Fibroblast of mammary gland (primary cell): ENCODE measurements at regions not wholly inside any gene's neighbourhood (a gene's known extent, or its start where the extent isn't known, plus 50 kb on each side); places are given as distances from the start of the nearest gene placed in this dataset.

ENCODE experiments used
- DNase-seq: peaks from one replicate; pipeline ENCODE4 v3.0.0-alpha.2; 2010; ENCODE audit warnings: low read depth
- H3K4me3 ChIP-seq: 2 replicates; pipeline ENCODE4 v1.5.1; 2011; ENCODE audit warnings: low read depth, mild to moderate bottlenecking, low read length, moderate library complexity; ENCODE audit not compliant: control insufficient read depth
- CTCF ChIP-seq: conservative IDR thresholded peaks from 2 replicates; pipeline ENCODE4 v1.5.1; 2011; ENCODE audit warnings: low read depth, low read length, inconsistent platforms; ENCODE audit not compliant: control insufficient read depth, insufficient read depth

GRCh38 chr1:106968644-106969043 lies 87.8 kb upstream of the PRMT6 start:
- no peak for TF ChIP-seq CTCF
- no peak for DNase-seq
- no peak overlapping the region for H3K4me3 ChIP-seq

GRCh38 chr1:106969731-106970130 lies 86.7 kb upstream of the PRMT6 start:
- no peak for TF ChIP-seq CTCF
- no peak for DNase-seq
- no peak overlapping the region for H3K4me3 ChIP-seq

GRCh38 chr1:106972074-106972473 lies 84.4 kb upstream of the PRMT6 start:
- TF ChIP-seq CTCF: no peak
- no peak overlapping the region for H3K4me3 ChIP-seq
- no peak for DNase-seq

- peak; percentile 13 for DNase-seq
- H3K4me3 ChIP-seq: no peak overlapping the region
- TF ChIP-seq CTCF: peak; percentile 18
Measured at GRCh38 chr1:106975944-106976343, 80.5 kb upstream of the PRMT6 start.

GRCh38 chr1:106978477-106979322 lies 77.8 kb upstream of the PRMT6 start:
- peak; percentile 80 for DNase-seq
- no peak for TF ChIP-seq CTCF
- H3K4me3 ChIP-seq: no peak overlapping the region

- H3K4me3 ChIP-seq: no peak overlapping the region
- DNase-seq: no peak
- no peak for TF ChIP-seq CTCF
Measured at GRCh38 chr1:106979371-106979770, 77.1 kb upstream of the PRMT6 start.
